Motor neuron (in vitro differentiated cells): ENCODE measurements at regions not wholly inside any gene's neighbourhood (a gene's known extent, or its start where the extent isn't known, plus 50 kb on each side); places are given as distances from the start of the nearest gene placed in this dataset.

Source experiments
- ATAC-seq, 8 experiments: fragments of 200-7000 bp; cut with Tn5 transposase; replicated peaks in 6 of 8; 2 replicates each; pipeline ENCODE4 v1.8.0; 2021; ENCODE audit warnings: mild to moderate bottlenecking in 8 of 8, moderate library complexity in 8 of 8
- H3K27ac ChIP-seq, 2 donors: fragments of 250-450 bp; sonication (Bioruptor Pico); 2 replicates each; pipeline ENCODE4 v1.9.0; 2021; ENCODE audit warnings: antibody characterized with exemption in 2 of 2, mild to moderate bottlenecking in 2 of 2, moderate library complexity in 1 of 2
- H3K4me1 ChIP-seq, 2 donors: fragments of 250-450 bp; sonication (Bioruptor Pico); replicated peaks in 1 of 2; 2 replicates each; pipeline ENCODE4 v1.6.1; 2021; ENCODE audit warnings: antibody characterized with exemption in 2 of 2, mild to moderate bottlenecking in 2 of 2, moderate library complexity in 1 of 2
- H3K4me3 ChIP-seq, 5 donors: fragments of 250-450 bp; sonication (Bioruptor Pico); 2 replicates each; pipeline ENCODE4 v1.9.0; 2021; ENCODE audit warnings: antibody characterized with exemption in 5 of 5, mild to moderate bottlenecking in 5 of 5, moderate library complexity in 4 of 5
- WGBS, 10 experiments: fragments of 450-650 bp; shearing (Covaris generic); methylation state at CpG; one replicate each; pipeline ENCODE4 v1.0.0; 2022; 5-methylcytosine and 5-hydroxymethylcytosine counted together
- in situ Hi-C, 9 experiments: fragments of 400-800 bp; cut with MboI; loops; one replicate each; pipeline ENCODE4 v1.15.0; 2021; ENCODE audit warnings: low sequenced_read_pairs in 9 of 9, low pct_unique_long_range_greater_than_20kb in 2 of 9; ENCODE audit not compliant: unreplicated experiment in 9 of 9

- in situ Hi-C loops: no loop called here
- no peak overlapping the region for H3K27ac ChIP-seq
- ATAC-seq: peak in 4 of 8 experiments; percentile 21 to 82 (median 58)
- 0 to 31% (median 14%) methylated on average over 2 to 10 of the region's 55 CpGs; no CpG with 5 or more reads in 4 of the 10 experiments for WGBS, 10 experiments
- no peak overlapping the region for H3K4me3 ChIP-seq
- H3K4me1 ChIP-seq: no peaks in the 10 kb centered on the region
Observed at GRCh38 chr16:86285938-86286921, 224.1 kb upstream of the FOXF1 start.

- Histone ChIP-seq H3K4me3 (no peak overlapping the region), H3K27ac (no peak overlapping the region), H3K4me1 (no peaks in the 10 kb centered on the region)
- WGBS, 10 experiments: 0% methylated on average over 2 to 7 of the region's 49 CpGs; no CpG with 5 or more reads in 5 of the 10 experiments
- in situ Hi-C loops: no loop called here
- ATAC-seq: peak in 2 of 8 experiments; percentile 23 to 31
Observed at GRCh38 chr16:86286991-86287663, 223.2 kb upstream of the FOXF1 start.

DNA sequence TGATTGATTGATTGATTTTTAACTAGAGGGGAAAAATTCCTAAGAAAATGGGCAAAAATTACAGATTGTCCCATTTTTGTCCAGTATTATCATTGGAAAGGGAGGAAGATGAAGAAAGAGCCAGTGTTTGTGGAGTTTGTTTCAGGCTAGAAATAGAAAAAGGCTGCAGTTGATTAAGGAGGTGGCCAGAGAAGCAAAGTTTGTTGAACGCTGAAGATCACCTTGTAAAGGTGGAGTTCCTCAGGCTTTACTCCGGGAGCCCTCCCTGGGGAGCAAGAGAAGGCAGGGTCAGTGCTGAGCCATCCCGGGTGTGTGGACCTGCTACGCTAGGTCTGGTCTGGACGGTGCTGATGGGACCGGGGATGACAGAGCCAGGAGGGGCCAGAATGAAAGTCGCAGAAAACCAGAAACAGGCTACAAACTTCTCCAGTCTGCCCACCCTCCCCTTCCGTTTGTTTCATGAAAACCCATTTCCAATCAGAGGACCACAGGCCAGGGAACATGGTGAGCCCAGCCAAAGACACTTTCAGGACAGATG lies 222.6 kb upstream of the FOXF1 start:
- Histone ChIP-seq H3K4me1 (no peaks in the 10 kb centered on the region), H3K27ac (no peak overlapping the region), H3K4me3 (no peak overlapping the region)
- in situ Hi-C loops: no loop called here
- WGBS, 10 experiments: 0 to 6% (median 0%) methylated on average over 1 to 7 of the region's 8 CpGs; no CpG with 5 or more reads in 2 of the 10 experiments
- ATAC-seq: no peak

DNA sequence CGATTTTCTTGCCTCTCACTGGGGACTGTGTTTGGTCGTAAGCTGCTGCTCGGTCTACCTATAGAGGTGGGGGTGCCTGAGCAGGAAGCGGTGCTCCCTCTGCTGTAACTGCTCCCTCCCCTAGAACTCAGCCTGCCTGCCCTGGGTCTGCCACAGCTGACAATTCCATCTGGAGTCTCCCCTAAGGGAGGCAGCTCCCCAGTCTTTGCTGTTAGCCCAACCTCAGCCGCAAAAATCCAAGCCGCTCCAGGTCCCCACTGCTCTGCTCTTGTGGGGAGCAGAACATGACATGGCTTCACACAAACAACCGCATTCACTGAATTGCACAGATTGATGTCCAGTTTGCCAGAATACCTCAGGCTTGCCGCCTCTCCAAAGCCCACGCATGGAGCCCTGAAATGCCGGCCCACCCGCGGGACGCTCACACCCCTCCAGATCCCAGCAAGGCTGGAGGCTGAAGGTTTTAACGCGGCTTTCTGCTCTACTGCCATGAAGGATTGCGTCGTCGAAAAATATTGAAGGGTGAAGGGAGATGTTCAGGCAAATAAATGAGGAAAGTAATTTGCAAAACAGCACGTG lies 221.5 kb upstream of the FOXF1 start:
- Histone ChIP-seq H3K4me1 (no peaks in the 10 kb centered on the region), H3K4me3 (no peak overlapping the region), H3K27ac (no peak overlapping the region)
- in situ Hi-C loops: no loop called here
- WGBS, 10 experiments: 0 to 6% (median 1%) methylated on average over 2 to 13 of the region's 19 CpGs; no CpG with 5 or more reads in 2 of the 10 experiments
- no peak for ATAC-seq

DNA sequence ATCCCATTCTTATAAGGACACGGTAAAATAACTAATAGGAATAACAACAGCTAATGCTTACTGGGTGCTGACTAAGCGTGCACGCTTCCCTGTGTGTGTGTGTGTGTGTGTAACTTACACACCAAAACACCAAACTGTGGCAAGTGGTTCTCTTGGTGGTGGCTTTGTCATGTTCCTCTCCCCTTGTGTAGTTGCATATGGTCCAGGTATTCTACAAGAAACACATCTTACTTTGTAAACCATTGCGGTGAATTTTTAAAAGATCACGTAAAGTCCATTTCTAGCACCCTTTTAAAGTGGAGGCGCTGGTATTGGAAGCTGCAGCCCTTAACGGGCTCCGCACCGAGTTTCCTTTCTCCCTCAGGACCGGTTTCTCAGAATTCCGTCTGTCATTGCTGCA lies 221.0 kb upstream of the FOXF1 start:
- in situ Hi-C loops: no loop called here
- no peak overlapping the region for H3K4me3 ChIP-seq
- no peak overlapping the region for H3K27ac ChIP-seq
- 0 to 37% (median 8%) methylated on average over 1 to 8 of the region's 11 CpGs for WGBS, 10 experiments
- no peak for ATAC-seq
- no peaks in the 10 kb centered on the region for H3K4me1 ChIP-seq

- 0 to 40% (median 24%) methylated on average over 1 to 2 of the region's 2 CpGs; no CpG with 5 or more reads in 4 of the 10 experiments for WGBS, 10 experiments
- in situ Hi-C loops: no loop called here
- no peaks in the 10 kb centered on the region for H3K4me1 ChIP-seq
- H3K27ac ChIP-seq: no peak overlapping the region
- no peak overlapping the region for H3K4me3 ChIP-seq
- no peak for ATAC-seq
Observed at GRCh38 chr16:86289907-86290306, 220.4 kb upstream of the FOXF1 start.

DNA sequence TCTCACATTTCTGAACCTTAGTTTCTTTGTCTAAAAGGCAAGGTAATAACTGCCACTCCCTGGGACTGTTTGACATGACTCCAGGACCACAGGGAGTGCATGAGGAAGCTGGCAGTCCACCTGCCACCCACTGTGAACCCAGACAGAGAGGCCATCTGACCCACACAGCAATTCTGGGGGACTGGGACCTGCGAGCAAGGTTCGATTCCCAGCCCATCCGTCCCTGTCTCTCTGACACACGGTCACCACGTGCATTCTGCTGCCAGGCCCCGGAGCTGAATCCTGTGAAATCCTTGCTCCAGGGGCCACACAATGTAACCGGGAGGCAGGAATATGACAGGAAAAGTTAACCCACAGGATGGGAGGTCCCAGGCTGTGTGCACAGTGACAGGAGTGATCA lies 218.8 kb upstream of the FOXF1 start:
- no peak for ATAC-seq
- WGBS, 10 experiments: 0 to 67% (median 20%) methylated on average over 1 to 7 of the region's 7 CpGs; no CpG with 5 or more reads in 5 of the 10 experiments
- in situ Hi-C loops: no loop called here

DNA sequence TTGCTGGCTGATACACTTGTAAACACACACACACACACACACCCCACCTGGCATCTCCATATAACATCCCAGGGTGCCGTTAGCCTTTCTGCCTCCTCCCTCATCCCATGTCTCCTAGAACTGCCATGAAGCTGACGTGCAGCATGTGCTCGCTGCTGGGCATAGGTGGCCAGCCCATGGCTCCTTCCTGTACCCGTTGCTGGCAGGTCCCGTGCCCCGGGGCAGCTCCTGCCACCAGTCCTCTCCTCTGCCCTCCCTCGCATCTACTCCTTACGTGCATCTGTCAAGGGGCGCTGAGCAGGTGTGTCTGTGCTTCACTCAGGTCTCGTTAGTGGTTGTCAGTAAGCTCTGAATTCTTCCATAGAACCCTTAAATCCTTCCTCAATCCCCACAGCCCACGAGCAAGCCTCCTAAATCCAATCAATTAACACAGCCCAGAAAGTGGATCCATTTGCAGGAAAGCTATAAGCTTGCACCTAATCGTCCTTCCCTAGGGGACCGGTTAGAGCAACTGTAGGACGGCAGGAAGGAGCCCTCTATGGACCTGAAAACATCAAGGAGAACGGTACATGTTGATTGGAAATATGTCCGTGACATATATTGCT lies 218.1 kb upstream of the FOXF1 start:
- no peaks in the 10 kb centered on the region for H3K4me1 ChIP-seq
- WGBS, 10 experiments: 4 to 85% (median 31%) methylated on average over 2 to 13 of the region's 16 CpGs; no CpG with 5 or more reads in 1 of the 10 experiments
- no peak overlapping the region for H3K27ac ChIP-seq
- in situ Hi-C loops: no loop called here
- no peak for ATAC-seq
- no peak overlapping the region for H3K4me3 ChIP-seq

More for the DNA sequence above, 218.8 kb upstream of the FOXF1 start:
- H3K27ac ChIP-seq: no peak overlapping the region
- no peak overlapping the region for H3K4me3 ChIP-seq
- H3K4me1 ChIP-seq: no peaks in the 10 kb centered on the region

GRCh38 chr16:86292942-86293341 lies 217.4 kb upstream of the FOXF1 start:
- 5 to 83% (median 47%) methylated on average over 1 to 8 of the region's 8 CpGs; no CpG with 5 or more reads in 1 of the 10 experiments for WGBS, 10 experiments
- H3K4me1 ChIP-seq: peaks cover 0 to 4% of the 10 kb centered on the region in 2 donors
- in situ Hi-C loops: no loop called here
- H3K27ac ChIP-seq: no peak overlapping the region
- ATAC-seq: no peak
- no peak overlapping the region for H3K4me3 ChIP-seq

DNA sequence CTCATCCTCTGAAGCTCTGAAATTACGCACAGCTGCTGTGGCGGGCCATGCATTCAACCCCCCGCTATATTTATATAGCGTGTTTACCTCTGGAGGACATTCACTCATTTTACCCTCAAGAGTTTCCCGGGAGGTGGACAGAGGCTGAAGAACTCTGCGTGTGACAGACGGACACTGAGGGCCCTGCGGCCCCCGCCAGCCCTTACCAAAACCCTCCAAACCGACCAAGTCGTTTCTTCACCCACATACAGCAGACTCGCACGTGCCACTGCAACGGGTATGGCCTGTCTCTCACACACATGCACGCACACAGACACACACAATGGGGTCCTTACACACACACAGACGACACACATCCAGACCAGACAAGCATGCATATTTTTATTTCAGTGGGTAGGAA lies 216.4 kb upstream of the FOXF1 start:
- H3K27ac ChIP-seq: no peak overlapping the region
- no peak for ATAC-seq
- H3K4me1 ChIP-seq: peaks cover 0 to 13% of the 10 kb centered on the region in 2 donors
- 13 to 90% (median 49%) methylated on average over 1 to 14 of the region's 16 CpGs for WGBS, 10 experiments
- no peak overlapping the region for H3K4me3 ChIP-seq
- in situ Hi-C loops: no loop called here

DNA sequence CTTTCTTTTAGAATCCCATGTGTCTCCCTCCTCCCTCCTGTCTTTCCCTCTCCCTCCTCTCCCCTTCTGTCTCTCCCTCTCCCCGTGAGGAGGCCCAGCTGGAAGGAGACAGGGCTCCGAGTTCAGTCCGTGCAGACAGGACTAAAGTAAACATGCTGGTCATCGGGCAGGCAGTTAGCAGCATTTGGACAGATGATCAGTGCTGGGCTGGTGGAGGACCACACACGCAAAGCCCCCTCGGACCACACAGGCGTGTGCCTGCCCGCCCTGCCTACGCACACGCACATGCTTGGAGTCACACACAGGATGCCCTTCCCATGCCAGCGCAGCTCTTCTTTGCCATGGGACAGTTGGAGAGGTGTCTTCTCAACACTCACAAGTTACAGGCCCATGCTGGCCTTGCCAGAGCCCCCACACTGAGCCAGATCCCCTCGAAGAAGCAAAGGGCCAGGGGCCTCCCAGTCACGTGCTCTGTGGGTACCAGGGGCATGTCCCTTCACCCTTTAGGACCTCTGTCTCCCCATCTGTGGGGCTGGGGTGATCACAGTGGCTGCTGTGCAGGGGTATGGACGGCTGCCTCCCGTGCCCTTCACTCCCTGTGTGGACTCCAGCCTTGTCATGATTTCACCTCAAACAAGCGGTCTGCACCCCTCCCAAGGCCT lies 215.7 kb upstream of the FOXF1 start:
- ATAC-seq: peak in 2 of 8 experiments; percentile 41 to 65
- Histone ChIP-seq H3K4me3 (no peak overlapping the region), H3K4me1 (peaks cover 0 to 13% of the 10 kb centered on the region in 2 donors), H3K27ac (no peak overlapping the region)
- 15 to 40% (median 28%) methylated on average over 1 to 5 of the region's 16 CpGs; no CpG with 5 or more reads in 7 of the 10 experiments for WGBS, 10 experiments
- in situ Hi-C loops: no loop called here

DNA sequence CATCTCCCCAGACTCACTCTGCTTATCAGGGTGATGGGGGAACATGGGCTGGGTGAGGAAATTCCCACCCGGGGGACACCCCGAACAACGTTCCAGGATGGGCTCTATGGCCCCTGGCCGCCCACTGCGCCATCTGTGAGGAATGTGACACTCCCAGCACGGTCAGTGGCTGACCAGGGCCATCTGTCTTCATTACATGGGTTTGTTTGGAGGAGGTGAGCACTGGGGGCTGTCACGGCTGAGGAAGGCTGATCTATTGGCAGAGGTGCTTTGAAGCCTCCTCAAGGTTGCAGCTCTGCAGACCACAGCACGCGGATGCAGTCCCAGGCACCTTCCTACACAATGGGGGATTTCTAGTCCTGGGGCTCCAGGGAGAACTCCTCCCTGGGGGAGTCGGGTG lies 214.1 kb upstream of the FOXF1 start:
- H3K4me1 ChIP-seq: peaks cover 0 to 20% of the 10 kb centered on the region in 2 donors
- in situ Hi-C loops: no loop called here

More for the DNA sequence above, 214.1 kb upstream of the FOXF1 start:
- no peak overlapping the region for H3K4me3 ChIP-seq
- WGBS, 10 experiments: 0 to 18% (median 8%) methylated on average over 1 to 7 of the region's 10 CpGs; no CpG with 5 or more reads in 7 of the 10 experiments
- ATAC-seq: peak in 1 of 8 experiments; percentile 36
- no peak overlapping the region for H3K27ac ChIP-seq
